Body of pancreas (tissue), 4 donors: ENCODE measurements at regions not wholly inside any gene's neighbourhood (a gene's known extent, or its start where the extent isn't known, plus 50 kb on each side); places are given as distances from the start of the nearest gene placed in this dataset.

Experiments used
- ATAC-seq: fragments of 150-250 bp; one replicate; pipeline ENCODE4 v1.9.1; 2016
- DNase-seq, 4 donors: peaks; one replicate each; pipeline ENCODE4 v3.0.0-alpha.2; 2019
- H3K27ac ChIP-seq, 4 donors: fragments of 200-600 bp; sonication (generic); 1 replicate in 3 of 4; 2 replicates in 1 of 4; pipeline versions ENCODE4 v1.5.1 to v1.6.1; 2016 to 2019; ENCODE audit warnings: mild to moderate bottlenecking in 1 of 4, mixed read lengths in 1 of 4, moderate library complexity in 1 of 4
- H3K27me3 ChIP-seq, 2 donors: fragments of 200-600 bp; sonication (generic); one replicate each; pipeline ENCODE4 v1.6.0; 2016; ENCODE audit warnings: mild to moderate bottlenecking in 1 of 2
- H3K36me3 ChIP-seq, 2 donors: fragments of 200-600 bp; sonication (generic); replicated peaks in 1 of 2; 2 replicates each; pipeline ENCODE4 v1.5.1; 2016; ENCODE audit warnings: low read depth in 2 of 2; ENCODE audit not compliant: insufficient read depth in 1 of 2
- H3K4me1 ChIP-seq: fragments of 200-600 bp; sonication (generic); one replicate; pipeline ENCODE4 v1.6.0; 2016
- H3K4me3 ChIP-seq, 2 donors: fragments of 200-600 bp; sonication (generic); 1 replicate in 1 of 2; 2 replicates in 1 of 2; pipeline ENCODE4 v1.5.1; 2016 to 2019
- H3K9me3 ChIP-seq, 3 donors: fragments of 200-600 bp; sonication (generic); 1 replicate in 2 of 3; 2 replicates in 1 of 3; pipeline ENCODE4 v1.5.1; 2016
- POLR2A ChIP-seq, 3 donors: fragments of 450-650 bp; IDR thresholded peaks; one replicate each; pipeline ENCODE4 v1.6.1; 2016; ENCODE audit warnings: antibody characterized with exemption in 3 of 3, mild to moderate bottlenecking in 2 of 3
- WGBS, 2 donors: methylation state at CpG; one replicate each; pipeline ENCODE4 v1.1.5; 2017; 5-methylcytosine and 5-hydroxymethylcytosine counted together
- intact Hi-C: fragments of 100-400 bp; cut with DNase I; formaldehyde crosslinking; loops from one replicate; pipeline ENCODE4 v1.15.1; 2023
- TF ChIP-seq, protein P1 (sequence below), 7 experiments: fragments of 450-650 bp in 4 of 7; fragments of 200-600 bp in 3 of 7; sonication (generic) in 3 of 7; IDR thresholded peaks; one replicate each; pipeline ENCODE4 v1.5.1; 2016 to 2019; ENCODE audit warnings: antibody characterized with exemption in 7 of 7

DNA sequence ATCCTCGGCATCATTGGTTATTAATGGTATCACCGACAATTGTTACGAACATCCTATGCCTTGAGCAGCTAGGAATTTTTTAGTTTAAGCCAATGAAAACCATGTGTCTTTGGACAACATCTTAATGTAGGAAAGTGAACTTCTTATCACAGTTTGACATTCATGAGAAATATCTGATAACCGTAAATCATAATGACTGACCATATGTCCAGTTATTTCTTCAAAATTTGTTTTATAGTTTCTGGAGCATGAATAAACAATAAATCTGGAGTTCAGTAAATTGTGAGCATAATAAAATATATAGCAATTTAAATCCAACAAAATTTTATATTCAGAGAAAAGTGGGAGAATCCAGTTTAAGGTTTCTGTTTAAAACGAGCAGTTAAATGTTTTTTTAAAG lies 970.1 kb upstream of the ADGRB3 start:
- H3K27me3 ChIP-seq: no peaks in the 10 kb centered on the region
- WGBS, 2 donors: 70 to 76% methylated on average over 5 of the region's 5 CpGs
- no peak overlapping the region for H3K27ac ChIP-seq
- DNase-seq (no peak), ATAC-seq (no peak)
- intact Hi-C loops: no loop called here
- TF ChIP-seq, protein P1, sequence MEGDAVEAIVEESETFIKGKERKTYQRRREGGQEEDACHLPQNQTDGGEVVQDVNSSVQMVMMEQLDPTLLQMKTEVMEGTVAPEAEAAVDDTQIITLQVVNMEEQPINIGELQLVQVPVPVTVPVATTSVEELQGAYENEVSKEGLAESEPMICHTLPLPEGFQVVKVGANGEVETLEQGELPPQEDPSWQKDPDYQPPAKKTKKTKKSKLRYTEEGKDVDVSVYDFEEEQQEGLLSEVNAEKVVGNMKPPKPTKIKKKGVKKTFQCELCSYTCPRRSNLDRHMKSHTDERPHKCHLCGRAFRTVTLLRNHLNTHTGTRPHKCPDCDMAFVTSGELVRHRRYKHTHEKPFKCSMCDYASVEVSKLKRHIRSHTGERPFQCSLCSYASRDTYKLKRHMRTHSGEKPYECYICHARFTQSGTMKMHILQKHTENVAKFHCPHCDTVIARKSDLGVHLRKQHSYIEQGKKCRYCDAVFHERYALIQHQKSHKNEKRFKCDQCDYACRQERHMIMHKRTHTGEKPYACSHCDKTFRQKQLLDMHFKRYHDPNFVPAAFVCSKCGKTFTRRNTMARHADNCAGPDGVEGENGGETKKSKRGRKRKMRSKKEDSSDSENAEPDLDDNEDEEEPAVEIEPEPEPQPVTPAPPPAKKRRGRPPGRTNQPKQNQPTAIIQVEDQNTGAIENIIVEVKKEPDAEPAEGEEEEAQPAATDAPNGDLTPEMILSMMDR (IDR thresholded peaks at IDR 0.05): no peak
- TF ChIP-seq POLR2A (IDR thresholded peaks at IDR 0.05): no peak
- no peaks in the 10 kb centered on the region for H3K4me1 ChIP-seq
- H3K36me3 ChIP-seq: no peaks in the 10 kb centered on the region
- H3K4me3 ChIP-seq: no peak overlapping the region
- no peaks in the 10 kb centered on the region for H3K9me3 ChIP-seq

DNA sequence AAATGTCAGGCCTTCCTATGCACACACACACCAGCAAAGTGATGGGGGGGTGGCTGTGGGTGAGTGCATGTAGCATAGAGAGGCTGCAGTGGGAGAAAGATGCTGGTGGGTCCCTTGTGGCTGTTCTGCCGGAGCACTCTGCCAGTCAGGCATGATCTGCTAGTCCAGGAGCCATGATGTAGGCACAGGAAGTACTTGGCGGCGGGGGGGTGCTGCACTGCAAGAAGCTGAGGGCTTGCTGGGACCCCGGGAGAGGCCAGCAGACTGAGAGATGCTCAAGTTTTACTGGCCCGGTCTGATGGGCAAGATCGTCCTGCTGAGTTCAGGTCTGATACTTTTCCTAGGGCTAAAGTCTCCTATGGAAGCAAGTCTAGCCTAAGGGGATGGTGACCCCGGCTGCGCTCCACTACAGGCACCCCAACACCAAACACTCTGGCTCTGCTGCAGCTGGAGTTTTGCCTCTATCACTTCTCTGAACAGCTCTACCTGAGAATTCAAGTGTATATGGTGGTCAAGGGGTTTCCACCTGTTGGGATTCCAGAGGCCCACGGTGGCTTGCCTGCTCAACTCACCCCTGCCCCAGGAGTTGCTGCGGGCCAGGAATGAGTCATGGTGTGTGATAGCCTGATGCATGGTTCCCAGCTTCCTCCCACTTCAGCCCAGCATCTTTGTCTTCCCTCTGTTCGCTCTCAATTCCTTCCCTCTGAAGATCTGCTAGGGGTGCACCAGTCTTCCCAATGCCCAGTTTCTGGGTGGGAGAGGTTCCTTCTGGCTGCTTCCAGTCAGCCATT lies 971.8 kb upstream of the ADGRB3 start:
- H3K27ac ChIP-seq: no peak overlapping the region
- H3K27me3 ChIP-seq: no peaks in the 10 kb centered on the region
- WGBS, 2 donors: 81 to 92% methylated on average over 10 to 11 of the region's 11 CpGs
- intact Hi-C loops: no loop called here
- H3K4me1 ChIP-seq: no peaks in the 10 kb centered on the region
- TF ChIP-seq, protein P1 (IDR thresholded peaks at IDR 0.05): no peak
- no peak for TF ChIP-seq POLR2A (IDR thresholded peaks at IDR 0.05)
- no peaks in the 10 kb centered on the region for H3K36me3 ChIP-seq
- no peak for DNase-seq
- no peak overlapping the region for H3K4me3 ChIP-seq
- no peak for ATAC-seq
- H3K9me3 ChIP-seq: no peaks in the 10 kb centered on the region

DNA sequence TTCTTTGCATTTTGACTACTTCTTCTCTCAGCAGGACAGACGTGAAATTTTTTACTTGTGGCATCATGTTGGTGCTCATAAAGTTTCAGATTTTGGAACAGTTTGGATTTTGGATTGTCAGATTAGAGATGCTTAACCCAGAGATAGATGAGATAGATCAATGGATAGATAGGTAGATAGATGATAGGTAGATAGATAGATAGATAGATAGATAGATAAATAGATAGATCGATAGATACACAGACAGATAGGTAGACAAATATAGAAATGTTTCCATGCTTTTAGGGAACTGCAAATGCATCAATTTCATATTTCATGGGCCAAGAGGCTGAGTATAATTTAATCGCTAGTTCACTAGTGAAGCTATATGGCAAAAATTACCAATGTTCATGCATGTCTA lies 981.5 kb upstream of the ADGRB3 start:
- Histone ChIP-seq H3K27ac (no peak overlapping the region), H3K36me3 (no peaks in the 10 kb centered on the region), H3K4me3 (no peak overlapping the region), H3K27me3 (no peaks in the 10 kb centered on the region), H3K9me3 (no peaks in the 10 kb centered on the region), H3K4me1 (no peaks in the 10 kb centered on the region)
- no peak for ATAC-seq
- no peak for TF ChIP-seq POLR2A (IDR thresholded peaks at IDR 0.05)
- TF ChIP-seq, protein P1 (IDR thresholded peaks at IDR 0.05): no peak
- DNase-seq: no peak
- 62 to 67% methylated on average over 3 of the region's 3 CpGs for WGBS, 2 donors
- intact Hi-C loops: no loop called here

DNA sequence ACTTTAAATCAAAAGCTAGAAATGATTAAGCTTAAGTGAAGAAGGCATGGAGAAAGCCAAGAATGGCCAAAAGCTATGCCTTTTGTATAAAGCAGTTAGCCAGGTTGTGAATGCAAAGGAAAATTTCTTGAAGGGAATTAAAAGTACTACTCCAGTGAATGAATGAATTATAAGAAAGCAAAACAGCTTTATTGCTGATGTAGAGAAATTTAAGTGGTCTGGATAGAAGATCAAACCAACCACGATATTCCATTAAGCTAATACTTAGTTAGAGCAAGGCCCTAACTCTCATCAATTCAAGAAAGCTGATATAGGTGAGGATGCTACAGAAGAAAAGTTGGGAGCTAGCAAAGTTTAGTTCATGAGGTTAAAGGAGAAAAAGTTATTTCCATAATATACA lies 988.5 kb upstream of the ADGRB3 start:
- no peak for ATAC-seq
- Histone ChIP-seq H3K27me3 (no peaks in the 10 kb centered on the region), H3K4me1 (no peaks in the 10 kb centered on the region), H3K27ac (no peak overlapping the region), H3K36me3 (no peaks in the 10 kb centered on the region), H3K4me3 (no peak overlapping the region), H3K9me3 (no peaks in the 10 kb centered on the region)
- intact Hi-C loops: no loop called here
- no peak for TF ChIP-seq POLR2A (IDR thresholded peaks at IDR 0.05)
- TF ChIP-seq, protein P1 (IDR thresholded peaks at IDR 0.05): no peak
- no peak for DNase-seq
- WGBS, 2 donors: 47 to 65% methylated on average over 1 of the region's 1 CpG

DNA sequence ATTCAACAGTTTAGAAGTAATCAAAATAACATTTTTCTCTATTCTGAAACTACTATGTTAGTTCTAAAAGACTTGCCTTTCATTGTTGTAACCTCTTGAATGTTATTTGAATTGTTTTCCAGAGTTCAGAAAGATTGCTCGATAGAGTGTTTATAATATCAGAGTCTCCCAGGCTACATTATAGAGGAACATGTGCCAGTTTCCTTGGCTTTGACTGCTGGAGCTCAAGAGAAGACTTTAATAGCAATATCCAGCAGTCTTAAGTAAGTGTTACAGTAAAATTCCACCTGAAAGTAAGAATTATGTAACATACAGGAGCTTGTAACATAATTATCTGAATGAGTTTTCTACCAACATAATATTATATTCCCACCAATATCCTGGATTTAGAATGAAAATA lies 991.8 kb upstream of the ADGRB3 start:
- H3K27me3 ChIP-seq: no peaks in the 10 kb centered on the region
- no peak for TF ChIP-seq POLR2A (IDR thresholded peaks at IDR 0.05)
- TF ChIP-seq, protein P1 (IDR thresholded peaks at IDR 0.05): no peak
- no peak overlapping the region for H3K4me3 ChIP-seq
- 56 to 68% methylated on average over 1 of the region's 1 CpG for WGBS, 2 donors
- intact Hi-C loops: no loop called here
- ATAC-seq: no peak
- no peaks in the 10 kb centered on the region for H3K36me3 ChIP-seq
- no peak overlapping the region for H3K27ac ChIP-seq
- H3K4me1 ChIP-seq: no peaks in the 10 kb centered on the region
- H3K9me3 ChIP-seq: no peaks in the 10 kb centered on the region
- DNase-seq: no peak
